ENCODE measurements at regions not wholly inside any gene's neighbourhood (a gene's known extent, or its start where the extent isn't known, plus 50 kb on each side); places are given as distances from the start of the nearest gene placed in this dataset.

DNA sequence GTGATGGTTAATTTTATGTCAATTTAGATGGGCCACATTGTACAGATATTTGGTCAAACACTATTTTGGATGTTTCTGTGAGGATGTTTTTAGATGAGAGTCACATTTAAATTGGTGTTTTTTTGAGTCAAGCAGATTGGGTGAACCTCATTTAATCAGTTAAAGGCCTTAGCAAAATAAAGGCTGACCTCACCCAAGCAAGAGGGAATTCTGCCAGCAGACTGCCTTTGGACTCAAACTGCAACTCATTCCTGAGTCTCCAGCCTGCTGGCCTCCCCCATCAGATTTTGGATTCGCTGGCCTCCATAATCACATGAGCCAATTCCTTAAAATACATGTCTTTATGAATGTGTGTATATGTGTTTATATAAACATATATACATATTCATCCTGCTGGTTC, 282.7 kb upstream of the POU5F2 start:
- DNase-seq: no peak
- no peaks in the 10 kb centered on the region for H3K9me3 ChIP-seq
- no peak overlapping the region for H3K4me3 ChIP-seq (ENCODE audit: low read depth, low read length)
- no peaks in the 10 kb centered on the region for H3K4me1 ChIP-seq
- no peaks in the 10 kb centered on the region for H3K36me3 ChIP-seq
- H3K27me3 ChIP-seq: no peaks in the 10 kb centered on the region
- TF ChIP-seq, protein P1, sequence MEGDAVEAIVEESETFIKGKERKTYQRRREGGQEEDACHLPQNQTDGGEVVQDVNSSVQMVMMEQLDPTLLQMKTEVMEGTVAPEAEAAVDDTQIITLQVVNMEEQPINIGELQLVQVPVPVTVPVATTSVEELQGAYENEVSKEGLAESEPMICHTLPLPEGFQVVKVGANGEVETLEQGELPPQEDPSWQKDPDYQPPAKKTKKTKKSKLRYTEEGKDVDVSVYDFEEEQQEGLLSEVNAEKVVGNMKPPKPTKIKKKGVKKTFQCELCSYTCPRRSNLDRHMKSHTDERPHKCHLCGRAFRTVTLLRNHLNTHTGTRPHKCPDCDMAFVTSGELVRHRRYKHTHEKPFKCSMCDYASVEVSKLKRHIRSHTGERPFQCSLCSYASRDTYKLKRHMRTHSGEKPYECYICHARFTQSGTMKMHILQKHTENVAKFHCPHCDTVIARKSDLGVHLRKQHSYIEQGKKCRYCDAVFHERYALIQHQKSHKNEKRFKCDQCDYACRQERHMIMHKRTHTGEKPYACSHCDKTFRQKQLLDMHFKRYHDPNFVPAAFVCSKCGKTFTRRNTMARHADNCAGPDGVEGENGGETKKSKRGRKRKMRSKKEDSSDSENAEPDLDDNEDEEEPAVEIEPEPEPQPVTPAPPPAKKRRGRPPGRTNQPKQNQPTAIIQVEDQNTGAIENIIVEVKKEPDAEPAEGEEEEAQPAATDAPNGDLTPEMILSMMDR (IDR thresholded peaks at IDR 0.05; ENCODE audit: low read depth, low read length): no peak

DNA sequence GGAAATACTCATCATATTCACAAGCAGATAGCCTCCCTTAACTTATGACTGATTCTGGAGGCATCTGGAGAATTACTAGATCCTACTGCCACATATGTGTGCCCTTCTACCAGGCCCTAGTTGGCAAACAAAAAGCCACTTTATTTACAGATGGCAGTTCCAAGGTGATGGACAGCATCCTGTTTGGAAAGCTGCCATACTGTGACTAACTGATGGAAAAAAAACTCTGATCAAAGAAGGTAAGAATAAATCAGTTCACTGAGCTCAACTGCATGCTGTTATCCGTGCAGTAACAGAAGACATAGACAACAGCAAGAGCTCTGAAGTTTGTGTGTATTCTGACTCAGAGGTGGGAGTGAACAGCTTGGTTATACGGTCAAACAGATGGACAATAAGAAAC, 279.8 kb upstream of the POU5F2 start:
- TF ChIP-seq, protein P1 (IDR thresholded peaks at IDR 0.05; ENCODE audit: low read depth, low read length): no peak
- DNase-seq: no peak

DNA sequence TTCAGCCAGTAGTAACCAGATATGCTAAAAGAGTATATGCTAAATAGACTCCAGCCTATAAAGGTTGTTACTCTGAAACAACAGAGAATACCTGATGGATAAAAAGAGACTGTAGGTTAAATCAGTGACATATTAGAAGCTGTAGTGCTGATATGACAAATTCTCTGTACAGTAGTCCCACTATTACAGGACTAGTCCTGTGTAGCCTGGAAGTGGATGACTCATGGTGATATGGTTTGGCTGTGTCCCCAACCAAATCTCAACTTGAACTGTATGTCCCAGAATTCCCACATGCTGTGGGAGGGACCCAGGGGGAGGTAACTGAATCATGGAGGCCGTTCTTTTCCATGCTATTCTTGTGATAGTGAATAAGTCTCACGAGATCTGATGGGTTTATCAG, 276.2 kb upstream of the POU5F2 start:
- TF ChIP-seq, protein P1 (IDR thresholded peaks at IDR 0.05; ENCODE audit: low read depth, low read length): no peak
- no peak for DNase-seq
- H3K27me3 ChIP-seq: no peaks in the 10 kb centered on the region
- no peaks in the 10 kb centered on the region for H3K4me1 ChIP-seq
- H3K4me3 ChIP-seq (ENCODE audit: low read depth, low read length): no peak overlapping the region
- no peaks in the 10 kb centered on the region for H3K9me3 ChIP-seq
- no peaks in the 10 kb centered on the region for H3K36me3 ChIP-seq

More for the DNA sequence above, 279.8 kb upstream of the POU5F2 start:
- no peaks in the 10 kb centered on the region for H3K4me1 ChIP-seq
- H3K9me3 ChIP-seq: no peaks in the 10 kb centered on the region
- no peaks in the 10 kb centered on the region for H3K36me3 ChIP-seq
- no peak overlapping the region for H3K4me3 ChIP-seq (ENCODE audit: low read depth, low read length)
- no peaks in the 10 kb centered on the region for H3K27me3 ChIP-seq

DNA sequence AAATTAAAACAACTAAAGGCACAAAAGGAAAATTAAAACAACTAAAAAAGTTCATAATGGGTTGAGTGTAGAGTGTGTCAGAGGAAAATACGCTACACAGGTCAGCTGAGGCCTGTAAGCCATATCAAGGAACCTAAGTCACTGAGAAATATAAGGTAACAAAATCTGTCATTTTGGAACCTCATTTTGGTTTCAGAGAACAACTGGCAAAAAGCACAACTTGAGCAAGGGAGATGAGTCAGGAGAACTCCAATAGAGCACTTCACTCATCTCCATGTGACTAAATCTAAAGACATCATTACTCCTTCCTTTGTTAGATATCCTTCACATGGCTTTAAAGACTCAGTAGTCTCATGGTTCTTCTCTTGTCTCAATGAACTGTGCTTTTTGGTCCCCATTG, 269.4 kb upstream of the POU5F2 start:
- Histone ChIP-seq H3K27me3 (no peaks in the 10 kb centered on the region), H3K4me1 (peaks cover 8% of the 10 kb centered on the region), H3K4me3 (ENCODE audit: low read depth, low read length) (no peak overlapping the region), H3K9me3 (no peaks in the 10 kb centered on the region), H3K36me3 (no peaks in the 10 kb centered on the region)
- TF ChIP-seq, protein P1 (IDR thresholded peaks at IDR 0.05; ENCODE audit: low read depth, low read length): no peak
- DNase-seq: no peak

DNA sequence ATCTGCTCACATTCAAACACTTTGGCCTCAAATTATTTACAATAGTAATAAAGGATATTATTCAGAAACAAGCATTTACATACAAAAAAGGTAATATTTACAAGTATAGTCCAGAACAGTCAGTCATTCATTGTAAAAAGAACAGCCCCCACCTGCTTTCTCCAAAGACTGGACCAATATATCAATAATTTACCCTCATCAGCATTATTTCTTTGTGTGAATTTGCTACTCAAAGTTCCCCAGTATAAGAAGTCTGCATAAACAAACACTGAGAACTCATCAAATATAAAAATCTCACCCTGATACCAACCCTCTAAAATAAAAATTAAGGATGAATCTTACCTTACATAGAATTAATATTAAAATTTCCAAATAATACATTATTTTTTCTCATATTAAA, 267.8 kb upstream of the POU5F2 start:
- no peaks in the 10 kb centered on the region for H3K9me3 ChIP-seq
- H3K4me1 ChIP-seq: peaks cover 8% of the 10 kb centered on the region
- no peak overlapping the region for H3K4me3 ChIP-seq (ENCODE audit: low read depth, low read length)
- no peak for DNase-seq
- TF ChIP-seq, protein P1 (IDR thresholded peaks at IDR 0.05; ENCODE audit: low read depth, low read length): no peak
- H3K27me3 ChIP-seq: no peaks in the 10 kb centered on the region
- no peaks in the 10 kb centered on the region for H3K36me3 ChIP-seq

DNA sequence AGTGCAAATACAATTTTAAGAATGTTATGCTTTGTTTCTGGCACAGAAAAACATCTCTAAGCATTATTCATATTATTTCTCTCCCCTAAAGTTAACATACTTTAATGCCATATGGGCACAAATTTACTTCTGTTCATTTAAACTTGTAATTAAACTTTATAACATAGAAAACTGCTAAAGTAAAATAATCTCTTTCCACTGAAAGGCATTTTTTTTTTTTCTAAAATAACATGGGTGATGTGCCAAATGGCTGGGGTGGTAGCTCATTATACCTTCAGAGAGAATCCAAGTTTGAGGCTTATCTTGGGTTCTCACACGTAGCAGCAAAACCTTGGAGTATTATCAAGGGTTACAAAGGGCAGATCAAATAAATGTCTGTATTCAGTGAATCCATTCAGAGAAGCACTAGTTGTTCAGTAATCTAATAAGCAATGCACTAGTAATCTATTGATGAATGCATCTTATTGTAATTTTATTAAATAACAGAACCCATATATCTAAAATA, 257.6 kb upstream of the POU5F2 start:
- H3K9me3 ChIP-seq: no peaks in the 10 kb centered on the region
- no peaks in the 10 kb centered on the region for H3K4me1 ChIP-seq
- H3K36me3 ChIP-seq: no peaks in the 10 kb centered on the region
- no peaks in the 10 kb centered on the region for H3K27me3 ChIP-seq
- TF ChIP-seq, protein P1 (IDR thresholded peaks at IDR 0.05; ENCODE audit: low read depth, low read length): no peak
- no peak overlapping the region for H3K4me3 ChIP-seq (ENCODE audit: low read depth, low read length)
- no peak for DNase-seq

All from BE2C (cell line).